ENCODE measurements at regions not wholly inside any gene's neighbourhood (a gene's known extent, or its start where the extent isn't known, plus 50 kb on each side); places are given as distances from the start of the nearest gene placed in this dataset.

- no peak for DNase-seq (ENCODE audit: low spot score)
Observed at GRCh38 chr2:12315224-12315623, 401.5 kb upstream of the TRIB2 start.

- no peak for DNase-seq (ENCODE audit: low spot score)
Observed at GRCh38 chr2:12316476-12316875, 400.3 kb upstream of the TRIB2 start.

- no peak for DNase-seq (ENCODE audit: low spot score)
Observed at GRCh38 chr2:12317286-12317685, 399.4 kb upstream of the TRIB2 start.

GRCh38 chr2:12317814-12318426 is 398.8 kb upstream of the TRIB2 start:
- DNase-seq (ENCODE audit: low spot score) = no peak

GRCh38 chr2:12318427-12319057 is 398.2 kb upstream of the TRIB2 start:
- DNase-seq (ENCODE audit: low spot score) = no peak

- DNase-seq (ENCODE audit: low spot score) = no peak
Observed at GRCh38 chr2:12320027-12320734, 396.6 kb upstream of the TRIB2 start.

- DNase-seq (ENCODE audit: low spot score) = no peak
Observed at GRCh38 chr2:12320991-12321641, 395.6 kb upstream of the TRIB2 start.

GRCh38 chr2:12321886-12322285 is 394.9 kb upstream of the TRIB2 start:
- DNase-seq (ENCODE audit: low spot score) = no peak

- DNase-seq (ENCODE audit: low spot score) = no peak
Observed at GRCh38 chr2:12325806-12326205, 390.9 kb upstream of the TRIB2 start.

GRCh38 chr2:12326449-12327190 is 390.1 kb upstream of the TRIB2 start:
- DNase-seq (ENCODE audit: low spot score) = peak; percentile 7

GRCh38 chr2:12330916-12331315 is 385.8 kb upstream of the TRIB2 start:
- DNase-seq (ENCODE audit: low spot score) = no peak

GRCh38 chr2:12331698-12332097 is 385.0 kb upstream of the TRIB2 start:
- no peak for DNase-seq (ENCODE audit: low spot score)

- DNase-seq (ENCODE audit: low spot score) = no peak
Observed at GRCh38 chr2:12333293-12333692, 383.4 kb upstream of the TRIB2 start.

GRCh38 chr2:12334412-12334966 is 382.2 kb upstream of the TRIB2 start:
- DNase-seq (ENCODE audit: low spot score) = peak; percentile 36

GRCh38 chr2:12335131-12335530 is 381.6 kb upstream of the TRIB2 start:
- no peak for DNase-seq (ENCODE audit: low spot score)

- no peak for DNase-seq (ENCODE audit: low spot score)
Observed at GRCh38 chr2:12335995-12336394, 380.7 kb upstream of the TRIB2 start.

- no peak for DNase-seq (ENCODE audit: low spot score)
Observed at GRCh38 chr2:12338946-12339697, 377.6 kb upstream of the TRIB2 start.

- no peak for DNase-seq (ENCODE audit: low spot score)
Observed at GRCh38 chr2:12340164-12340563, 376.6 kb upstream of the TRIB2 start.

- no peak for DNase-seq (ENCODE audit: low spot score)
Observed at GRCh38 chr2:12341215-12341614, 375.5 kb upstream of the TRIB2 start.

- no peak for DNase-seq (ENCODE audit: low spot score)
Observed at GRCh38 chr2:12341920-12342319, 374.8 kb upstream of the TRIB2 start.

- DNase-seq (ENCODE audit: low spot score) = no peak
Observed at GRCh38 chr2:12343141-12343540, 373.6 kb upstream of the TRIB2 start.
